Keratinocyte (primary cell): ENCODE measurements at regions not wholly inside any gene's neighbourhood (a gene's known extent, or its start where the extent isn't known, plus 50 kb on each side); places are given as distances from the start of the nearest gene placed in this dataset.
"Not testable (repeated sequence)": the region's sequence is repeated elsewhere in the genome, so short reads cannot be mapped to it uniquely, and the experiment has no call there.

Experiments used
- EZH2 ChIP-seq: IDR thresholded peaks from one replicate; pipeline ENCODE4 v1.6.1; 2012; ENCODE audit warnings: inconsistent platforms, mild to moderate bottlenecking, low read length, moderate library complexity
- TF ChIP-seq, protein P1 (sequence below), 3 experiments: IDR thresholded peaks in 1 of 3; conservative IDR thresholded peaks in 1 of 3; optimal IDR thresholded peaks in 1 of 3; 2 replicates in 2 of 3; 3 replicates in 1 of 3; pipeline versions ENCODE3 to v1.5.1; 2011; ENCODE audit warnings: low read length in 3 of 3, mild to moderate bottlenecking in 3 of 3, moderate library complexity in 2 of 3, control low read depth in 1 of 3, inconsistent platforms in 1 of 3; ENCODE audit not compliant: insufficient read depth in 2 of 3; ENCODE audit errors: extremely low read depth in 1 of 3

- TF ChIP-seq, protein P1, sequence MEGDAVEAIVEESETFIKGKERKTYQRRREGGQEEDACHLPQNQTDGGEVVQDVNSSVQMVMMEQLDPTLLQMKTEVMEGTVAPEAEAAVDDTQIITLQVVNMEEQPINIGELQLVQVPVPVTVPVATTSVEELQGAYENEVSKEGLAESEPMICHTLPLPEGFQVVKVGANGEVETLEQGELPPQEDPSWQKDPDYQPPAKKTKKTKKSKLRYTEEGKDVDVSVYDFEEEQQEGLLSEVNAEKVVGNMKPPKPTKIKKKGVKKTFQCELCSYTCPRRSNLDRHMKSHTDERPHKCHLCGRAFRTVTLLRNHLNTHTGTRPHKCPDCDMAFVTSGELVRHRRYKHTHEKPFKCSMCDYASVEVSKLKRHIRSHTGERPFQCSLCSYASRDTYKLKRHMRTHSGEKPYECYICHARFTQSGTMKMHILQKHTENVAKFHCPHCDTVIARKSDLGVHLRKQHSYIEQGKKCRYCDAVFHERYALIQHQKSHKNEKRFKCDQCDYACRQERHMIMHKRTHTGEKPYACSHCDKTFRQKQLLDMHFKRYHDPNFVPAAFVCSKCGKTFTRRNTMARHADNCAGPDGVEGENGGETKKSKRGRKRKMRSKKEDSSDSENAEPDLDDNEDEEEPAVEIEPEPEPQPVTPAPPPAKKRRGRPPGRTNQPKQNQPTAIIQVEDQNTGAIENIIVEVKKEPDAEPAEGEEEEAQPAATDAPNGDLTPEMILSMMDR (optimal IDR thresholded peaks at IDR 0.05 in 1 of 3, IDR thresholded peaks at IDR 0.05 in 1 of 3, conservative IDR thresholded peaks at IDR 0.05 in 1 of 3; ENCODE audit: extremely low read depth in 1 of 3, insufficient read depth in 2 of 3, low read length in 3 of 3): not testable (repeated sequence)
- not testable (repeated sequence) for TF ChIP-seq EZH2
These were observed 164.0 kb downstream of the HRH4 start for GRCh38 chr18:24624421-24624820.
